GM21723 (cell line): ENCODE measurements at regions not wholly inside any gene's neighbourhood (a gene's known extent, or its start where the extent isn't known, plus 50 kb on each side); places are given as distances from the start of the nearest gene placed in this dataset.
"Not testable (repeated sequence)": the region's sequence is repeated elsewhere in the genome, so short reads cannot be mapped to it uniquely, and the experiment has no call there.

Experiments
- ATAC-seq: cut with Tn5 transposase; IDR thresholded peaks from one replicate; pipeline ENCODE4 v1.9.1; 2021; ENCODE audit warnings: mild to moderate bottlenecking, moderate library complexity; ENCODE audit not compliant: unreplicated experiment

DNA sequence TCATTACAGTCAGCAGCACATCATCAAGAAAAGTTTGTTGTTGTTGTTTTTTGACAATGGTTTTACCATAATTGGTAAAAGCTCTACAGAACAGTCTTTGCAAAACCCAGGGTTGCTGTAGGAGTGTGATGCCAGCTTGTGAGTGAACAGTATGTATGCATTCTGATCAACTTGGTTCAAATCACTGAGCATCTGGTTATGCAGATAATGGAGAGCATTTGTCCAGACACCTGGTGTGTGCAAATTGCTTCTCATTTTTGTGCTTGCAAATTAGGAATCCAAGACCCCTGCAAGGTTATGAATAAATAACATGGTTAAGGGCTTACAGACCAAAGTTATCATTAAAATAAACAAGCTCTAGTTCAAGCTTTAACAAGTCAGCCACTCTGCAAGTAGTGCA, 448.7 kb upstream of the ACTBL2 start:
- no peak for ATAC-seq

DNA sequence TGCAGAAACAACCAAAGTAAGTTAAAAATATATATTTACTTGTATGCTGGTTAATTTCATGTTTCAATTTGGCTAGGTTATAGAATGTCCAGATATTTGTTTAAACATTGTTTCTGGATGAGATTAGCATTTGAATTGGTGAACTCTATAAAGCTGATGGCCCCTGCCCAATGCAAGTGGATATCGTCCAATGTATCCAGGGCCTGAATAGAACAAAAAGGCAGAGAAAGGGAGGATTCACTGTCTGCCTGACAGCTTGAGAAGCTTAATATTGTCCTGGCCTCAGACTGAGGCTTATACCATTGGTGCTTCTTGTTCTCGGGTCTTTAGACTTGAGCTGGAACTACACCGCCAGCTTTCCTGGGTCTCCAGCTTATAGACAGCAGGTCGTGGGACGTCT, 446.7 kb upstream of the ACTBL2 start:
- ATAC-seq: no peak

DNA sequence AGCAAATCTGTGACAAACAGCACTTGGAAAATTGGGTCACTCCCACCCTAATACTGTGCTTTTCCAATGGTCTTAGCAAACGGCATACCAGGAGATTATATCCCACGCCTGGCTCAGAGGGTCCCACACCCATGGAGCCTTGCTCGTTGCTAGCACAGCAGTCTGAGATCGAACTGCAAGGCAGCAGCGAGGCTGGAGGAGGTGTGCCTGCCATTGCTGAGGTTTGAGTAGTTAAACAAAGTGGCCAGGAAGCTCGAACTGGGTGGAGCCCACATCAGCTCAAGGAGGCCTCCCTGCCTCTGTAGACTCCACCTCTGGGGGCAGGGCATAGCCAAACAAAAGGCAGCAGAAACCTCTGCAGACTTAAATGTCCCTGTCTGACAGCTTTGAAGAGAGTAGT, 440.5 kb upstream of the ACTBL2 start:
- ATAC-seq: not testable (repeated sequence)

DNA sequence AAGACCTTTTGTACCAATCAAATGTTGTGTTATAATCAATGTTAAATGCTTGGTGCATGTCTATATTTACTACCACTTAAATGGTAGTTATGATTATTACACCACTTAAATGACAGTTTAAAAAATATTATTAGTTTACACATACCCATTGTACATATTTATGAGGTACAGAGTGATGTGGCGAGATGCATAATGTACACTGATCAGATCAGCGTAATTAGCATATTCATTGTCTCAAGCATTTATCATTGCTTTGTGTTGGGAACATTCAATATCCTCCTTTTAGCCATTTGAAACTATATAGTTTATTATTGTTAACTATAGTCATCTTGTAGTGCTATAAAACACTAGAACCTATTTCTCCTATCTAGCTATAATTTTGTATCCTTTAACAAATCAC, 434.4 kb upstream of the ACTBL2 start:
- ATAC-seq: no peak

DNA sequence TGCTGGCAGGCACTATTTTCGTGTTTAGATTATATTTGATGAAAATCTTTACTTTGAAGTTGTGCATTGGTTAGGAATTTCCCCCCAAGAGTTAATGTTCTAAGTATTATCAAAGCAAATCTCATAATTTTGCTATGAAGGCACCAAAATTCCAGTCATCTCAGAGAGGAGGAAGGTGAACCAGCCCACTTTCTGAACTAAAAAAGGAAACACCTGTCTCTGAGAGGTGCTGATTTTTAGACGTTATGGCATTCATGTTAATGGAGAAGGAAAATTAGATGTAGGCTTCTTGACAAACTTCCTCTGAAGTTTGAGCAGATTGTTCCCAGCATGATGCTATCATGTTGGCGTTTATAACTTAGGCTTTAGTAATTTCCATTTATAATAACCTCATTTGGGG, 432.9 kb upstream of the ACTBL2 start:
- ATAC-seq: no peak

DNA sequence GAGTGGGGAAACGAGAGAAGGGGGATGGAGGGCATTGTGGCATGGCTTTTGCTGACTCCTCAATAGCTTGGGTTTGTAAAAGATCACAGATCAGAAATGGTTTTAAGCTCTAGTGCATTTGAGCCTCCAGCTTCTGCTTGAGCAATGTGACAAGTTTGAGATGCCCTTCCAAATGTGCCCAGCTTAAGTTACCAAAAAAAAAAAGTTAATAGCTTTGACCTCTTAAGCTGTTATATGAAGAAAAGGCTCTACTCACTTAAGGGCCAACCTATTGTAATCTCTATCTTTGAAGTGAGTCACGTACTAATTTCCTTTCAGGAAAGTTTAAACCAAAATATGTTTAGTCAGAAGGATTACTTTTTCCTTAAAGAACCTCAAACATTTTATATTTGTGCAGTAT, 428.8 kb upstream of the ACTBL2 start:
- no peak for ATAC-seq

DNA sequence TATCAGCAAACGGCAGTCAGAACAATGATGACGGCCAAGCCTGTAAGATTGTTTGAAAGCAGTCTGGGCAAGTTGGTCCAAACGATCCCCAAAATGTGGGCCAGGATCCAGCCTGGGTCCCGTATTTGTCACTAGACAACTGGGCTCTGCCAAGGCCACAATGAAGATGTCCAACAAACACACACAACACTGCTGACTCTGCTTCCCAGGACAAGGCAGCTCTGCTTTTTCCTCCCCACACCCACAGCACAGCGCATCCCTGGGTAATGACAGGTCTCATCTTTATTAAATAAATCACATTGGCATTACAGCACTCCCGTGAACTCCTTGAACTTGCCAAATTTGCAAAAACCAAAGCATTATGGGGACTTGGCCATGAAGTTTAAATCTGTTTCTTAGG, 424.1 kb upstream of the ACTBL2 start:
- ATAC-seq: no peak

DNA sequence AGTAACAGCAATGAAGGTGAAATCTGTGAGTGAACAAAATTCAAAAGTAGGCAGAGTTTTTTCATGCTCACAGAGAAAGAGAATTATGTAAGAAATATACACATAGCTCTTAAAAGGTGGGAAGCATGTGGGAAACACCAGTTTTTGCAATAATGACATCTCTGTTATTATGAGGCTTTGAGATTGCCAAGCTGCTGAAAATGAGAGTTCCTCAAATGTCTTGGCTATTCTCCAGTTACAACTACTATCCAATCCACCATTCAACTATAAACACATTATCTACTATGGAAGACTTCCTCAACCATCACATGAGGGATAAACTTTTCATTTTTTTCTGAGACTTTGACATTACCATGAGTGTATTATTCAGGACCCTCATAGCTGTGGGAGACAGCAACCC, 420.8 kb upstream of the ACTBL2 start:
- no peak for ATAC-seq

DNA sequence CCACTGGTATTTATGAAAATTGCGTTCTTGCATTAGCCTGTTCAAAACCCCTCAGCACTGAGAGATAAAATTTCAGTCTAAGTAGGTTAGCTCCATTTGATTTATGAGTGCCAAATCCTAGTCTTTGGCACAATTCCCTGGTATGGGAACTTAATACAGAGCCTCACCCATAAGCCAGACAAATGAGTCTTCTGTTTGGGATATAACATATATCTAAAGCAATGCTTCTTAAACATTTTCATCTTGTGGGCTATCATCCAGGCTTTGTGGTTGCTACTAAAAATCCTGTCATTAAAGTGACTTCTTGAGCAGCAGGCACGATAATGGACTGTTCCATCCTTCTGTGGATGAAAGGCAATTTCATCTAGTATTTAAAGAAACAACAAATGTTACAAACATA, 419.5 kb upstream of the ACTBL2 start:
- ATAC-seq: no peak

DNA sequence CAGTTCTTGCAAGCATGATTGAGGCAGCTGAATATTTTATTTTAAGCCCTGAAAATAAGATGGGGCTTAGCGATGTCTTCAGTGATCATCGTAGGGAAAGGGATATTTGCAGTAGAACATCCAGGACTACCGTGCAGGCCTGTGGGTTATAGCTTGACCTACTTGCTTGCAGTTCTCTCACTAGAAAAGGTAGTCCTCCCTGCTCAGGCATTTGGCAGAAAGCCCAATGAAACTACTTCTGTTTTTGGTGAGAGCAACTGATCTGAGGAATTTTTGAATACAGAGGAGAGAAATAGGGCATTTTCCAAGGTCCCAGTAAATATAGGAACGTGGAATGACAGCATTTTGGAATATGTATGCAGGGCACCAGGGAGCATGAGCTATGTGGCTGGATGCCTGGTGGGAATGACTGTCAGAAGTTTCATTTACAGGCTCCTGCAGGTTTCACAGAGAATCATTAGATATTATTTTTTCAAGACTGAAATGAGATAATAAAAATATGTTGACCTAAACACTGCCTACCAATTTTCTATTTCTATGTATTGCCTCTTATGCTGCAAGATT, 417.9 kb upstream of the ACTBL2 start:
- ATAC-seq: no peak

DNA sequence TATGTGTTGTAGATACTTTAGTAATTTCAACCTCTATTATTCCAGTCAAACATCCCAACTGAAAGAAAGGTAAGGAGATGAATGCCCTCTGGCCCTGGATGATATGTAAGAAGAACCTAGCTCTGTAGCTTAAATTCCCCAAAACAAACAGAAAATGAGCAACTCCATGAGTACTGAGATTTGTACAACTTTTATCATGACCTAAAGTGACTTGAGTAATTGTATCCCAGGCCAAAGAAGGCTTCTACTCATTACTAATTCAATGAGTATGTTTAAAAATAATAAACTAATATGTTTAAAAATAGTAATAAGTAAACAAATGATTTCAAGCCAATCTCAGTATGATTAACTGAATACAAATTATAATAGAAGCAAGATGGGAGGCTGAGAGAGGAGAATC, 414.0 kb upstream of the ACTBL2 start:
- no peak for ATAC-seq

DNA sequence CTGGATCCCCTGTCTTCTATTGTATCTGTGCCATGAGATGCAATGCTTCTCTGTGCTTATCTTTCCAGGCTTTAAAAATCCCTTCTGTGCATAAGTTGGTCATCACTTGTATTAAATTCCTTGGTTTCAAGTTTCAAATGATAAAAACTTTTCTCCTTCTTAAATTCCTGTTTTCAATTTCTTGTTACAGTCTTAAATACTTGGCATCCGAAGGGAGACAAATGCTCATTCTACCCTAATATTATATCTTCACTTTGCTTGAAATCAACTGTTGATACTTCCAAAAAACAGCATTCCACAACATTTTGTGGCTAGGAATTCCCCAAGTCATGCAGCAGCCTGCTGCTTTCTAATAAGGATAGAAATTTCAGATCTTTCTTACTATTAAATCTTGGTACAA, 413.2 kb upstream of the ACTBL2 start:
- ATAC-seq: no peak

DNA sequence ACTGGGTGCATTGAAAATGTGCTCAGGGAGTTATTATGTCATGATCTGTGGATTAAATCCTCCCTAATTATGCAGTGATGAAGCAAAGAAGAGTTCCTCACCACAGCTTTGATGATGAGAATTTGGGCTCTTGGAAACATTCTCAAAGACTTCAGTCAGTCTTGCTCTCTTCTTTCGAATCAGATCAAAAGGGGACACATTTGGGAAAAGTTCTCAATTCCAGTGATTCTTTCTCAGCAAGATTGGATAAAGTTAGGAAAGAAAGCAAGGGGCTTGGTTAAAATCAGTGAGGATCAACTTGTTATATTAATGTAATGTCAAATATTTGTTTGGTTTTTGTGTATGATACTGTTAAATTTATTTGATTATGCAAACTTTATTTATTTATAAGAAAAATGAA, 411.3 kb upstream of the ACTBL2 start:
- no peak for ATAC-seq

DNA sequence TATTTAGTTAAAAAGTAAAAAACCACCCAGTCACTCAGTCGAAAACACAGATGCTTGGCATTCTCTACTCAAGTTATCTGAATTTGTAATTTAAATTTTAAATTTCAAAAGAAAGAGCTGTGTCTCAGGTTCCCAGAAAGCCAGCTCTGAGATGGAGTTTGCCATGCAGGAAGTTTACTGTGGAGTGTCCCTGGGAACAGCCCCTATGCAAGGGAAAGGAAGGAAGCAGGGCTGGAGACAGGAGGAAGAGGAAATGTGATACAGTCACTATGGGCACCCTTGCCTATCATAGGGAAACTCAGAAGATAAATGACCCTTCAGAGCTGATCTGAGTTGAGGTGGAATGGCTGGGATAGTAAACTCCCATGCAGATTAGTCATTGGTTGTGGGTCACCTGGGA, 408.8 kb upstream of the ACTBL2 start:
- ATAC-seq: no peak

DNA sequence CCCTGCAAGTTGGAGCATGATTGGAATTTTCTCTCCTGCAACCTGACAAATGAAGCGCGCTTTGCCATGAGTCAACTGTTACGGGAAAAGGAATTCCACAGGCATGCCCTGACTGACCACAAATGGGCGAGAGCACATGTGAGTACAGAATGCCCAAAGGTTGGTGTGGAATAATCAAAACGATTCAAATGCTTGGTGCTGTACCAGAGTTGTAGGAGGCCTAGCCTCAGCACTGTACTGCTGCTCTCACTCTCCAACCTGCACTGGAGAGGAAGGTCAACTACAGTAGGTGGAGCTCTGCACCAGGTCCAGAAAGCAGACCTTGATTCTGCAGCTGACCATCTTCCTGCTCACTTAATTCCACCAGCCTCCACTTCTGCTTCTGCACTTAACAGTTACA, 406.9 kb upstream of the ACTBL2 start:
- no peak for ATAC-seq

DNA sequence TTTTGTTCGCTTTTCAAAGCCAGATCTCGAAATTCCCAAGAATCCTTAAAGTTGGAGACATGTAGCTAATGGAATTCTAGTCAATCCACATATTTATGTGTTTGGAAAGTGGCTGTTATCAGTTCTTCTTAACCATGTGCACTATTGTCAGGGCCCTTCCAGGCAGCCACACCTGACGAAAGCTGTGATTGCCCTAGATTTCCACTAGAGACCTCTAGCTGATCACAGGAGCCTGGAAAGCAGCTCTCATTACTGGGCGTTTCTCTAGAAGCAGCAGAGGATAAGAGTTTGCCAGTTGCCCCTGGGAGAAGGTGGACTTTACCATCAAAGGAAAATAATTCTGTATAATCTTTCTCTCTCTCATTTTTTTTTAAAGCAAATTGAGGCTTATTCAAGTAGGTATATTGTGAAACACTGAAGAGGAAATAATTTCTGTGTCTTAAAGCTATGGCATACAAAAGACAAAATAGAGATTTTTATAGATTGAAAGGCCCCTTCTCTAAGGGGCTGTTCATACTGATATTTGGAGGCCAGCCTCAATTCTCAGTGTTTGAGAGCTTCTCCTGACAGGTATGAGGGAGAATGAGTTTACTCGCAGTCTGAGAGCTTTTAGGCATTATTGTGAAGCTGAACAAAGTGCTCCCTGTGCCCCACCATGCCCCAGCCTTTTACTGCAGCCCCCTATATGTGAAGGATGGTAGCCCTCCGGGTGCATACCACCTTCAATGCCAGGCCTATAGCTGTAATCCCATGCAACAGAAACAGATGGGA, 405.4 kb upstream of the ACTBL2 start:
- ATAC-seq: no peak

DNA sequence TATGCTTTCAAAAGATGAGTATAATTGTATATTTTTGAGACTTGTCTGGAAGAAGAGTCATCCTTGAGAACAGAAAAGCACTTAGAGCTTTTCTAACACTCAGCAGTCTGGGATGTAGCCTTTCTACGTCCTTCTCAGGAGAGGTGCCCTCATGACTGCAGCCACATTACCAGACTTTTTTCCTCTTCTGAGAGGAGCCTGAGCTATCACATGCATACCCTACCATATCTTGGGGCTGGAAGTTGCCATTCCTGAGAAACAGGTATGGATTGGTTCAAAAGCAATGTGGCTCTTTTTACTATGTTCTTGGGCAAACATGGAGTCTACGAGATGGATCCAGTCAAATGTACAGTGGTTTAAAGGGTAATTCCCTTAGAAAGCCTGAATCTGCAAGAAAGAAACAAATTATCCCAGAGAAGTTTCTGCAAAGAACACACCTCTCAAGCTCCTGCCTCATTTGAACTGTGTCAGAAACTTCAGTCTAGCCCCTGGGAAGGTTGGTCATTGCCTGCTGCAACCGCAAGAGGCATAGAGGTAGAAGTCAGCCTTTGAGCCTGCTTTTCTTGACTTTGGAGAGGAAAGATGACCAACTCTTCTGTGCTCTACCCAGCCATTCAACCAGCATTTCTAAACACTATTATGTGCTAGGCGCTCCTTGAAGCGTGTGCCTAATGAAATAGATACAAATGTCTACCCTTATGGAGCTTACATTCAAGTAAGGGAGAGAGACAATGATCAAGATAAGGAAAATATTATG, 401.9 kb upstream of the ACTBL2 start:
- no peak for ATAC-seq

DNA sequence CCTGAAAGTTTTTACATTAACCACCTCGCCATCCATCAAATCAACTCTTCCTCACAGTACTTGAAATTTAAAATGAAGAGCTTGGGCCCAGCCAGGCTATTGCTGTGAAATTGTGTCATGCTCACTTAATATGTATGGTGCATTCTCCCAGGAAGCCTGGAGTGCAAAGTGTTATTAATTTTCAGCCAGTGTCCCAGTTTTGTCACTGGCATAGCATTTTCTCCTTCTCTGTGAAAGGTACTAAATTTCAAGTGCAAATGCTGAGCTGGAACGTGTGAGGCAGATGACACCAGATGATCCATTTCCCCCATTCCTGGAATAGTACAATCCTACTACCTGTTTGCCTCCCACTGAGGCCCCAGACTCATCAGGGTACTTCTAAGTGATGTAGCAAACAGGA, 397.6 kb upstream of the ACTBL2 start:
- no peak for ATAC-seq

DNA sequence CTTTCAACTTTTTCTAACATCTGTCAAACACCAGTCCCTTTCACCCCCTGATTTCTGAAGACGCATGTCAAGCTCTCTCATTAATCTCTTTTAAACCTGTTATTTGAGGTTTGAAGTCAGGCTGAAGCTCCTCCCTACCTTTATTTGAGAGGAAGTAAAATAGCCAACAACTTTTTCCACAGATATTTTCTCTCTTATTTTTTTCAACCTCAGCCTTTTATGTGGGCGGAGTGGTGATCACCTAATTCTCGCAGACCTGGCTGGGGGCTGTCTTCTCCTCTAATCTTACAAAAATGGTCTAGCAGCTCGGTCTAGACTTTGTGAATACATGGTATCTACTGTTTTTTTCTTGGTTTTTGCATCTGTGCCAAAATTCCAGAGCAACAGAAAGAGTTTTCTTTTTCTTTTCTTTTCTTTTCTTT, 395.7 kb upstream of the ACTBL2 start:
- ATAC-seq: no peak

DNA sequence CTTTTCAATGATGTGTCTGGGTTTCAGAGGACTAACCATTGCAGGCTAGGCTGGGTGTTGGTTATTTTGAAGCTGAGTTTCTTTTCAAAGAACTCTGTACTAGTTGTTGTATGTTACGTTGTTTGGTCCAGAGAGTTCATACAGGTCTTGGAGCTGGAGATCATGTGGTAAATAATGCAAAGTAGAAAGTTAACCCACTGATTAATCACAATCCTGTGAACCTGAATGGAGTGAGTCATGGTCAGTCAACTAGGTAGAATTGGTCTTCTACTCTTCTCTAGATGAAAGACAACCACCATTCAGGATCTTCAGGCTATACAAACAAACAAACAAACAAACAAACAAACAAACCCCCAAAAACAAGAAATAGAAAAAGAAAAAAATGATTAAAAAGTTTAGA, 388.9 kb upstream of the ACTBL2 start:
- ATAC-seq: no peak

DNA sequence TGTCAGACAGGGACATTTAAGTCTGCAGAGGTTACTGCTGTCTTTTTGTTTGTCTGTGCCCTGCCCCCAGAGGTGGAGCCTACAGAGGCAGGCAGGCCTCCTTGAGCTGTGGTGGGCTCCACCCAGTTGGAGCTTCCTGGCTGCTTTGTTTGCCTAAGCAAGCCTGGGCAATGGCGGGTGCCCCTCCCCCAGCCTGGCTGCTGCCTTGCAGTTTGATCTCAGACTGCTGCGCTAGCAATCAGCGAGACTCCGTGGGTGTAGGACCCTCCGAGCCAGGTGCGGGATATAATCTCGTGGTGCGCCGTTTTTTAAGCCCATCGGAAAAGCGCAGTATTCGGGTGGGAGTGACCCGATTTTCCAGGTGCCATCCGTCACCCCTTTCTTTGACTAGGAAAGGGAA, 387.7 kb upstream of the ACTBL2 start:
- ATAC-seq: not testable (repeated sequence)

DNA sequence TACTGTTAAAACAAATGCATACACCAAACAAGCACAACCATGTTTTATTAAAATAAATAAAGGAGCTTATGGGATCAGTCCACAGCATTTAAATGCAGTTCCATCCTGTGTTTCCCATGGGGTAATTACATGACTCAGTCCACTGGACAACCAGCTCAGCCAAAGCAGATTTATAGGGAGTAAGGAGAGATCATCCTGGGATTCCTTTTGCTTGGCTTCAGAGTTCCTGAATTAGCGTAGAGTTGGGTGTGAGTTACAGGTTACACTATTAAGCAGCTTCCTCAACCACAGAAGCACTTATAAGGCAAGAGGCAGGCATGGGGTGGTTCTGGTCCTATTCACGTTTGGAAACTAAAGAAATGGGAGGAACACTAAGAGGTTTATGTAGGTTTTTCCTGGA, 381.1 kb upstream of the ACTBL2 start:
- ATAC-seq: no peak
